GM12878 (cell line): ENCODE measurements at regions not wholly inside any gene's neighbourhood (a gene's known extent, or its start where the extent isn't known, plus 50 kb on each side); places are given as distances from the start of the nearest gene placed in this dataset.
"Not testable (repeated sequence)": the region's sequence is repeated elsewhere in the genome, so short reads cannot be mapped to it uniquely, and the experiment has no call there.

Experiments
- EP300 ChIP-seq, 2 experiments: fragments of 150-350 bp in 1 of 2; IDR thresholded peaks; 2 replicates each; pipeline ENCODE4 v1.6.1; 2011 to 2012; ENCODE audit warnings: low read depth in 2 of 2, low read length in 2 of 2, borderline replicate concordance in 1 of 2, improper control_type of control experiment in 1 of 2, inconsistent platforms in 1 of 2; ENCODE audit not compliant: control insufficient read depth in 1 of 2
- ESRRA ChIP-seq: IDR thresholded peaks from 2 replicates; pipeline ENCODE4 v1.6.1; 2012; ENCODE audit warnings: mild to moderate bottlenecking, low read length, improper control_type of control experiment
- EZH2 ChIP-seq: IDR thresholded peaks from 2 replicates; pipeline ENCODE4 v1.6.1; 2012; ENCODE audit warnings: low read depth, mild to moderate bottlenecking, control low read depth, inconsistent platforms, low read length, borderline replicate concordance; ENCODE audit not compliant: control insufficient read depth
- NFIC ChIP-seq: IDR thresholded peaks from 2 replicates; pipeline ENCODE4 v1.6.1; 2012; ENCODE audit warnings: low read depth, mild to moderate bottlenecking, inconsistent platforms, low read length, moderate library complexity
- NRF1 ChIP-seq: conservative IDR thresholded peaks from 2 replicates; pipeline ENCODE4 v1.6.1; 2011; ENCODE audit warnings: mild to moderate bottlenecking, low read depth, low read length, improper control_type of control experiment
- RAD21 ChIP-seq: IDR thresholded peaks from 2 replicates; pipeline ENCODE4 v1.6.1; 2011; ENCODE audit warnings: mild to moderate bottlenecking, low read depth, low read length, moderate library complexity; ENCODE audit not compliant: insufficient read depth
- REST ChIP-seq: IDR thresholded peaks from 2 replicates; pipeline ENCODE4 v1.6.1; 2012; ENCODE audit warnings: mild to moderate bottlenecking, low read depth, low read length
- SREBF2 ChIP-seq: IDR thresholded peaks from 2 replicates; pipeline ENCODE4 v1.6.1; 2012; ENCODE audit warnings: mild to moderate bottlenecking, low read length
- TCF7 ChIP-seq: IDR thresholded peaks from 2 replicates; pipeline ENCODE4 v1.6.1; 2014; ENCODE audit warnings: antibody characterized with exemption, borderline replicate concordance
- ZBTB33 ChIP-seq: fragments of 450-650 bp; IDR thresholded peaks from 2 replicates; pipeline ENCODE4 v1.6.1; 2017; ENCODE audit warnings: mild to moderate bottlenecking
- TF ChIP-seq, protein P1 (sequence below), 3 experiments: IDR thresholded peaks in 2 of 3; conservative IDR thresholded peaks in 1 of 3; 2 replicates each; pipeline ENCODE4 v1.5.1; 2011; ENCODE audit warnings: low read depth in 3 of 3, low read length in 3 of 3, mild to moderate bottlenecking in 3 of 3, control low read depth in 2 of 3, moderate library complexity in 2 of 3, inconsistent platforms in 1 of 3, mixed read lengths in 1 of 3; ENCODE audit not compliant: control insufficient read depth in 2 of 3, insufficient read depth in 1 of 3; ENCODE audit errors: extremely low read depth in 1 of 3
- TF ChIP-seq, protein P2 (sequence below): IDR thresholded peaks from 2 replicates; pipeline ENCODE4 v1.6.1; 2012; ENCODE audit warnings: low read depth, low read length, improper control_type of control experiment
- TF ChIP-seq, protein P3 (sequence below): IDR thresholded peaks from 2 replicates; pipeline ENCODE4 v1.6.1; 2011; ENCODE audit warnings: low read depth, low read length, improper control_type of control experiment, borderline replicate concordance
- TF ChIP-seq, protein P4 (sequence below): fragments of 450-650 bp; IDR thresholded peaks from 2 replicates; pipeline ENCODE4 v1.6.1; 2017; ENCODE audit warnings: borderline replicate concordance

- TF ChIP-seq, protein P1, sequence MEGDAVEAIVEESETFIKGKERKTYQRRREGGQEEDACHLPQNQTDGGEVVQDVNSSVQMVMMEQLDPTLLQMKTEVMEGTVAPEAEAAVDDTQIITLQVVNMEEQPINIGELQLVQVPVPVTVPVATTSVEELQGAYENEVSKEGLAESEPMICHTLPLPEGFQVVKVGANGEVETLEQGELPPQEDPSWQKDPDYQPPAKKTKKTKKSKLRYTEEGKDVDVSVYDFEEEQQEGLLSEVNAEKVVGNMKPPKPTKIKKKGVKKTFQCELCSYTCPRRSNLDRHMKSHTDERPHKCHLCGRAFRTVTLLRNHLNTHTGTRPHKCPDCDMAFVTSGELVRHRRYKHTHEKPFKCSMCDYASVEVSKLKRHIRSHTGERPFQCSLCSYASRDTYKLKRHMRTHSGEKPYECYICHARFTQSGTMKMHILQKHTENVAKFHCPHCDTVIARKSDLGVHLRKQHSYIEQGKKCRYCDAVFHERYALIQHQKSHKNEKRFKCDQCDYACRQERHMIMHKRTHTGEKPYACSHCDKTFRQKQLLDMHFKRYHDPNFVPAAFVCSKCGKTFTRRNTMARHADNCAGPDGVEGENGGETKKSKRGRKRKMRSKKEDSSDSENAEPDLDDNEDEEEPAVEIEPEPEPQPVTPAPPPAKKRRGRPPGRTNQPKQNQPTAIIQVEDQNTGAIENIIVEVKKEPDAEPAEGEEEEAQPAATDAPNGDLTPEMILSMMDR (IDR thresholded peaks at IDR 0.05 in 2 of 3, conservative IDR thresholded peaks at IDR 0.05 in 1 of 3; ENCODE audit: control insufficient read depth in 2 of 3, extremely low read depth in 1 of 3, insufficient read depth in 1 of 3, low read depth in 3 of 3, low read length in 3 of 3) = not testable (repeated sequence)
- TF ChIP-seq, protein P2, sequence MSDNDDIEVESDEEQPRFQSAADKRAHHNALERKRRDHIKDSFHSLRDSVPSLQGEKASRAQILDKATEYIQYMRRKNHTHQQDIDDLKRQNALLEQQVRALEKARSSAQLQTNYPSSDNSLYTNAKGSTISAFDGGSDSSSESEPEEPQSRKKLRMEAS = not testable (repeated sequence)
- not testable (repeated sequence) for TF ChIP-seq TCF7; NRF1; EP300 (IDR thresholded peaks at IDR 0.05; ENCODE audit: borderline replicate concordance in 1 of 2, control insufficient read depth in 1 of 2, low read depth in 2 of 2, low read length in 2 of 2); REST; SREBF2; ZBTB33; NFIC; ESRRA; RAD21; EZH2
- TF ChIP-seq, protein P3, sequence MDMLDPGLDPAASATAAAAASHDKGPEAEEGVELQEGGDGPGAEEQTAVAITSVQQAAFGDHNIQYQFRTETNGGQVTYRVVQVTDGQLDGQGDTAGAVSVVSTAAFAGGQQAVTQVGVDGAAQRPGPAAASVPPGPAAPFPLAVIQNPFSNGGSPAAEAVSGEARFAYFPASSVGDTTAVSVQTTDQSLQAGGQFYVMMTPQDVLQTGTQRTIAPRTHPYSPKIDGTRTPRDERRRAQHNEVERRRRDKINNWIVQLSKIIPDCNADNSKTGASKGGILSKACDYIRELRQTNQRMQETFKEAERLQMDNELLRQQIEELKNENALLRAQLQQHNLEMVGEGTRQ = not testable (repeated sequence)
- TF ChIP-seq, protein P4, sequence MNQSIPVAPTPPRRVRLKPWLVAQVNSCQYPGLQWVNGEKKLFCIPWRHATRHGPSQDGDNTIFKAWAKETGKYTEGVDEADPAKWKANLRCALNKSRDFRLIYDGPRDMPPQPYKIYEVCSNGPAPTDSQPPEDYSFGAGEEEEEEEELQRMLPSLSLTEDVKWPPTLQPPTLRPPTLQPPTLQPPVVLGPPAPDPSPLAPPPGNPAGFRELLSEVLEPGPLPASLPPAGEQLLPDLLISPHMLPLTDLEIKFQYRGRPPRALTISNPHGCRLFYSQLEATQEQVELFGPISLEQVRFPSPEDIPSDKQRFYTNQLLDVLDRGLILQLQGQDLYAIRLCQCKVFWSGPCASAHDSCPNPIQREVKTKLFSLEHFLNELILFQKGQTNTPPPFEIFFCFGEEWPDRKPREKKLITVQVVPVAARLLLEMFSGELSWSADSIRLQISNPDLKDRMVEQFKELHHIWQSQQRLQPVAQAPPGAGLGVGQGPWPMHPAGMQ = not testable (repeated sequence)
Observed at GRCh38 chr4:189233754-189234153, 706.9 kb upstream of the FRG1 start.
